ENCODE measurements at regions not wholly inside any gene's neighbourhood (a gene's known extent, or its start where the extent isn't known, plus 50 kb on each side); places are given as distances from the start of the nearest gene placed in this dataset.
"Not testable (repeated sequence)": the region's sequence is repeated elsewhere in the genome, so short reads cannot be mapped to it uniquely, and the experiment has no call there.

GRCh38 chr1:29388884-29389283, 152.6 kb downstream of the PTPRU start:
- H3K9me3 ChIP-seq (ENCODE audit: low read length) = no peaks in the 10 kb centered on the region
- H3K27ac ChIP-seq (ENCODE audit: low read depth, low read length) = no peak overlapping the region
- no peaks in the 10 kb centered on the region for H3K4me1 ChIP-seq (ENCODE audit: insufficient read depth, low read length)
- H3K9ac ChIP-seq (ENCODE audit: low read length) = no peak overlapping the region
- H3K4me3 ChIP-seq (ENCODE audit: low read depth in 1 of 2, low read length in 2 of 2) = no peak overlapping the region
- H3K36me3 ChIP-seq (ENCODE audit: insufficient read depth, low read length) = no peaks in the 10 kb centered on the region
- H3K27me3 ChIP-seq (ENCODE audit: control insufficient read depth in 1 of 2, insufficient read depth in 2 of 2, low read length in 2 of 2) = peaks cover 0 to 11% of the 10 kb centered on the region in 2 donors

GRCh38 chr1:29388170-29388569, 151.8 kb downstream of the PTPRU start:
- H3K36me3 ChIP-seq (ENCODE audit: insufficient read depth, low read length) = no peaks in the 10 kb centered on the region
- peaks cover 0 to 17% of the 10 kb centered on the region in 2 donors for H3K27me3 ChIP-seq (ENCODE audit: control insufficient read depth in 1 of 2, insufficient read depth in 2 of 2, low read length in 2 of 2)
- no peak overlapping the region for H3K27ac ChIP-seq (ENCODE audit: low read depth, low read length)
- H3K4me1 ChIP-seq (ENCODE audit: insufficient read depth, low read length) = no peaks in the 10 kb centered on the region
- no peak overlapping the region for H3K4me3 ChIP-seq (ENCODE audit: low read depth in 1 of 2, low read length in 2 of 2)
- H3K9me3 ChIP-seq (ENCODE audit: low read length) = no peaks in the 10 kb centered on the region
- H3K9ac ChIP-seq (ENCODE audit: low read length) = no peak overlapping the region

- Histone ChIP-seq H3K27ac (ENCODE audit: low read depth, low read length) (no peak overlapping the region), H3K9ac (ENCODE audit: low read length) (no peak overlapping the region), H3K4me1 (ENCODE audit: insufficient read depth, low read length) (no peaks in the 10 kb centered on the region), H3K9me3 (ENCODE audit: low read length) (no peaks in the 10 kb centered on the region), H3K4me3 (ENCODE audit: low read depth in 1 of 2, low read length in 2 of 2) (no peak overlapping the region), H3K27me3 (ENCODE audit: control insufficient read depth in 1 of 2, insufficient read depth in 2 of 2, low read length in 2 of 2) (peaks cover 0 to 26% of the 10 kb centered on the region in 2 donors), H3K36me3 (ENCODE audit: insufficient read depth, low read length) (no peaks in the 10 kb centered on the region)
These were observed 150.9 kb downstream of the PTPRU start for GRCh38 chr1:29387210-29387609.

GRCh38 chr1:29386453-29386852, 150.1 kb downstream of the PTPRU start:
- H3K27me3 ChIP-seq (ENCODE audit: control insufficient read depth in 1 of 2, insufficient read depth in 2 of 2, low read length in 2 of 2) = peaks cover 0 to 29% of the 10 kb centered on the region in 2 donors
- not testable (repeated sequence) for H3K36me3 ChIP-seq (ENCODE audit: insufficient read depth, low read length); H3K27ac ChIP-seq (ENCODE audit: low read depth, low read length); H3K9me3 ChIP-seq (ENCODE audit: low read length); H3K4me3 ChIP-seq (ENCODE audit: low read depth in 1 of 2, low read length in 2 of 2); H3K9ac ChIP-seq (ENCODE audit: low read length); H3K4me1 ChIP-seq (ENCODE audit: insufficient read depth, low read length)

- no peaks in the 10 kb centered on the region for H3K36me3 ChIP-seq (ENCODE audit: insufficient read depth, low read length)
- no peaks in the 10 kb centered on the region for H3K4me1 ChIP-seq (ENCODE audit: insufficient read depth, low read length)
- H3K27ac ChIP-seq (ENCODE audit: low read depth, low read length) = no peak overlapping the region
- H3K9ac ChIP-seq (ENCODE audit: low read length) = no peak overlapping the region
- H3K27me3 ChIP-seq (ENCODE audit: control insufficient read depth in 1 of 2, insufficient read depth in 2 of 2, low read length in 2 of 2) = peaks cover 0 to 29% of the 10 kb centered on the region in 2 donors
- no peak overlapping the region for H3K4me3 ChIP-seq (ENCODE audit: low read depth in 1 of 2, low read length in 2 of 2)
- no peaks in the 10 kb centered on the region for H3K9me3 ChIP-seq (ENCODE audit: low read length)
These were observed 149.6 kb downstream of the PTPRU start for GRCh38 chr1:29385966-29386365.

GRCh38 chr1:29384496-29385015, 148.2 kb downstream of the PTPRU start:
- H3K27me3 ChIP-seq (ENCODE audit: control insufficient read depth in 1 of 2, insufficient read depth in 2 of 2, low read length in 2 of 2) = peaks cover 0 to 29% of the 10 kb centered on the region in 2 donors

GRCh38 chr1:29383746-29384371, 147.5 kb downstream of the PTPRU start:
- Histone ChIP-seq H3K4me3 (ENCODE audit: low read depth in 1 of 2, low read length in 2 of 2) (no peak overlapping the region), H3K9me3 (ENCODE audit: low read length) (peaks cover 10% of the 10 kb centered on the region), H3K9ac (ENCODE audit: low read length) (no peak overlapping the region), H3K36me3 (ENCODE audit: insufficient read depth, low read length) (no peaks in the 10 kb centered on the region), H3K27me3 (ENCODE audit: control insufficient read depth in 1 of 2, insufficient read depth in 2 of 2, low read length in 2 of 2) (peaks cover 0 to 29% of the 10 kb centered on the region in 2 donors), H3K27ac (ENCODE audit: low read depth, low read length) (no peak overlapping the region), H3K4me1 (ENCODE audit: insufficient read depth, low read length) (no peaks in the 10 kb centered on the region)

More at GRCh38 chr1:29384496-29385015, 148.2 kb downstream of the PTPRU start:
- Histone ChIP-seq H3K9ac (ENCODE audit: low read length) (no peak overlapping the region), H3K4me3 (ENCODE audit: low read depth in 1 of 2, low read length in 2 of 2) (no peak overlapping the region), H3K36me3 (ENCODE audit: insufficient read depth, low read length) (no peaks in the 10 kb centered on the region), H3K27ac (ENCODE audit: low read depth, low read length) (no peak overlapping the region), H3K4me1 (ENCODE audit: insufficient read depth, low read length) (no peaks in the 10 kb centered on the region), H3K9me3 (ENCODE audit: low read length) (peaks cover 3% of the 10 kb centered on the region)

- Histone ChIP-seq H3K9ac (ENCODE audit: low read length) (no peak overlapping the region), H3K4me1 (ENCODE audit: insufficient read depth, low read length) (no peaks in the 10 kb centered on the region), H3K36me3 (ENCODE audit: insufficient read depth, low read length) (no peaks in the 10 kb centered on the region), H3K4me3 (ENCODE audit: low read depth in 1 of 2, low read length in 2 of 2) (no peak overlapping the region), H3K27ac (ENCODE audit: low read depth, low read length) (no peak overlapping the region), H3K9me3 (ENCODE audit: low read length) (peaks cover 18% of the 10 kb centered on the region), H3K27me3 (ENCODE audit: control insufficient read depth in 1 of 2, insufficient read depth in 2 of 2, low read length in 2 of 2) (peaks cover 0 to 29% of the 10 kb centered on the region in 2 donors)
These were observed 146.8 kb downstream of the PTPRU start for GRCh38 chr1:29382851-29383745.

- H3K27me3 ChIP-seq (ENCODE audit: control insufficient read depth in 1 of 2, insufficient read depth in 2 of 2, low read length in 2 of 2) = peaks cover 0 to 29% of the 10 kb centered on the region in 2 donors
These were observed 145.1 kb downstream of the PTPRU start for GRCh38 chr1:29381426-29381825.

GRCh38 chr1:29380532-29380931, 144.2 kb downstream of the PTPRU start:
- no peak overlapping the region for H3K9ac ChIP-seq (ENCODE audit: low read length)
- H3K9me3 ChIP-seq (ENCODE audit: low read length) = peaks cover 18% of the 10 kb centered on the region
- H3K27me3 ChIP-seq (ENCODE audit: control insufficient read depth in 1 of 2, insufficient read depth in 2 of 2, low read length in 2 of 2) = peaks cover 0 to 29% of the 10 kb centered on the region in 2 donors
- no peak overlapping the region for H3K4me3 ChIP-seq (ENCODE audit: low read depth in 1 of 2, low read length in 2 of 2)
- H3K4me1 ChIP-seq (ENCODE audit: insufficient read depth, low read length) = no peaks in the 10 kb centered on the region
- no peak overlapping the region for H3K27ac ChIP-seq (ENCODE audit: low read depth, low read length)
- no peaks in the 10 kb centered on the region for H3K36me3 ChIP-seq (ENCODE audit: insufficient read depth, low read length)

More at GRCh38 chr1:29381426-29381825, 145.1 kb downstream of the PTPRU start:
- no peaks in the 10 kb centered on the region for H3K4me1 ChIP-seq (ENCODE audit: insufficient read depth, low read length)
- no peaks in the 10 kb centered on the region for H3K36me3 ChIP-seq (ENCODE audit: insufficient read depth, low read length)
- H3K9me3 ChIP-seq (ENCODE audit: low read length) = peaks cover 18% of the 10 kb centered on the region
- no peak overlapping the region for H3K9ac ChIP-seq (ENCODE audit: low read length)
- H3K4me3 ChIP-seq (ENCODE audit: low read depth in 1 of 2, low read length in 2 of 2) = no peak overlapping the region
- no peak overlapping the region for H3K27ac ChIP-seq (ENCODE audit: low read depth, low read length)

GRCh38 chr1:29379443-29380073, 143.2 kb downstream of the PTPRU start:
- H3K27ac ChIP-seq (ENCODE audit: low read depth, low read length) = no peak overlapping the region
- H3K27me3 ChIP-seq (ENCODE audit: control insufficient read depth in 1 of 2, insufficient read depth in 2 of 2, low read length in 2 of 2) = peaks cover 0 to 25% of the 10 kb centered on the region in 2 donors
- H3K4me3 ChIP-seq (ENCODE audit: low read depth in 1 of 2, low read length in 2 of 2) = no peak overlapping the region
- no peak overlapping the region for H3K9ac ChIP-seq (ENCODE audit: low read length)
- H3K9me3 ChIP-seq (ENCODE audit: low read length) = peaks cover 18% of the 10 kb centered on the region
- H3K36me3 ChIP-seq (ENCODE audit: insufficient read depth, low read length) = no peaks in the 10 kb centered on the region
- no peaks in the 10 kb centered on the region for H3K4me1 ChIP-seq (ENCODE audit: insufficient read depth, low read length)

Data from muscle layer of colon (tissue), 2 donors.